ENCODE measurements at regions not wholly inside any gene's neighbourhood (a gene's known extent, or its start where the extent isn't known, plus 50 kb on each side); places are given as distances from the start of the nearest gene placed in this dataset.

- Histone ChIP-seq H3K27me3 (ENCODE audit: control insufficient read depth in 3 of 3, insufficient read depth in 3 of 3, low read length in 3 of 3) (peaks cover 0 to 15% (median 5%) of the 10 kb centered on the region in 3 donors), H3K9me3 (ENCODE audit: control insufficient read depth in 3 of 3, low read length in 3 of 3) (peaks cover 0 to 3% (median 0%) of the 10 kb centered on the region in 3 donors), H3K4me3 (ENCODE audit: low read length in 3 of 3) (no peak overlapping the region), H3K4me1 (ENCODE audit: control insufficient read depth in 3 of 3, insufficient read depth in 3 of 3, low read length in 3 of 3) (no peaks in the 10 kb centered on the region), H3K27ac (ENCODE audit: low read depth, low read length) (no peak overlapping the region), H3K9ac (ENCODE audit: low read depth in 1 of 3, low read length in 3 of 3) (no peak overlapping the region), H3K36me3 (ENCODE audit: control insufficient read depth in 3 of 3, insufficient read depth in 3 of 3, low read length in 3 of 3) (no peaks in the 10 kb centered on the region)
These were observed 188.6 kb upstream of the SH3BP4 start for GRCh38 chr2:234763002-234763873.

GRCh38 chr2:234761910-234762309 is 189.9 kb upstream of the SH3BP4 start:
- Histone ChIP-seq H3K27ac (ENCODE audit: low read depth, low read length) (no peak overlapping the region), H3K4me3 (ENCODE audit: low read length in 3 of 3) (no peak overlapping the region), H3K9ac (ENCODE audit: low read depth in 1 of 3, low read length in 3 of 3) (no peak overlapping the region), H3K9me3 (ENCODE audit: control insufficient read depth in 3 of 3, low read length in 3 of 3) (peaks cover 0 to 3% (median 0%) of the 10 kb centered on the region in 3 donors), H3K27me3 (ENCODE audit: control insufficient read depth in 3 of 3, insufficient read depth in 3 of 3, low read length in 3 of 3) (peaks cover 0 to 16% (median 3%) of the 10 kb centered on the region in 3 donors), H3K36me3 (ENCODE audit: control insufficient read depth in 3 of 3, insufficient read depth in 3 of 3, low read length in 3 of 3) (no peaks in the 10 kb centered on the region), H3K4me1 (ENCODE audit: control insufficient read depth in 3 of 3, insufficient read depth in 3 of 3, low read length in 3 of 3) (no peaks in the 10 kb centered on the region)

GRCh38 chr2:234754126-234754525 is 197.7 kb upstream of the SH3BP4 start:
- no peaks in the 10 kb centered on the region for H3K36me3 ChIP-seq (ENCODE audit: control insufficient read depth in 3 of 3, insufficient read depth in 3 of 3, low read length in 3 of 3)
- H3K27ac ChIP-seq (ENCODE audit: low read depth, low read length), result no peak overlapping the region
- H3K27me3 ChIP-seq (ENCODE audit: control insufficient read depth in 3 of 3, insufficient read depth in 3 of 3, low read length in 3 of 3), result peaks cover 0 to 4% (median 0%) of the 10 kb centered on the region in 3 donors
- H3K9ac ChIP-seq (ENCODE audit: low read depth in 1 of 3, low read length in 3 of 3), result no peak overlapping the region
- no peaks in the 10 kb centered on the region for H3K4me1 ChIP-seq (ENCODE audit: control insufficient read depth in 3 of 3, insufficient read depth in 3 of 3, low read length in 3 of 3)
- no peaks in the 10 kb centered on the region for H3K9me3 ChIP-seq (ENCODE audit: control insufficient read depth in 3 of 3, low read length in 3 of 3)
- H3K4me3 ChIP-seq (ENCODE audit: low read length in 3 of 3), result no peak overlapping the region

GRCh38 chr2:234753701-234754100 is 198.1 kb upstream of the SH3BP4 start:
- H3K9me3 ChIP-seq (ENCODE audit: control insufficient read depth in 3 of 3, low read length in 3 of 3), result no peaks in the 10 kb centered on the region
- no peaks in the 10 kb centered on the region for H3K36me3 ChIP-seq (ENCODE audit: control insufficient read depth in 3 of 3, insufficient read depth in 3 of 3, low read length in 3 of 3)
- H3K4me3 ChIP-seq (ENCODE audit: low read length in 3 of 3), result no peak overlapping the region
- H3K4me1 ChIP-seq (ENCODE audit: control insufficient read depth in 3 of 3, insufficient read depth in 3 of 3, low read length in 3 of 3), result no peaks in the 10 kb centered on the region
- no peak overlapping the region for H3K9ac ChIP-seq (ENCODE audit: low read depth in 1 of 3, low read length in 3 of 3)
- H3K27me3 ChIP-seq (ENCODE audit: control insufficient read depth in 3 of 3, insufficient read depth in 3 of 3, low read length in 3 of 3), result peaks cover 0 to 4% (median 0%) of the 10 kb centered on the region in 3 donors
- H3K27ac ChIP-seq (ENCODE audit: low read depth, low read length), result no peak overlapping the region

- H3K9ac ChIP-seq (ENCODE audit: low read depth in 1 of 3, low read length in 3 of 3), result no peak overlapping the region
- no peaks in the 10 kb centered on the region for H3K36me3 ChIP-seq (ENCODE audit: control insufficient read depth in 3 of 3, insufficient read depth in 3 of 3, low read length in 3 of 3)
- H3K27me3 ChIP-seq (ENCODE audit: control insufficient read depth in 3 of 3, insufficient read depth in 3 of 3, low read length in 3 of 3), result peaks cover 0 to 2% (median 0%) of the 10 kb centered on the region in 3 donors
- no peaks in the 10 kb centered on the region for H3K9me3 ChIP-seq (ENCODE audit: control insufficient read depth in 3 of 3, low read length in 3 of 3)
- no peak overlapping the region for H3K4me3 ChIP-seq (ENCODE audit: low read length in 3 of 3)
- no peak overlapping the region for H3K27ac ChIP-seq (ENCODE audit: low read depth, low read length)
- H3K4me1 ChIP-seq (ENCODE audit: control insufficient read depth in 3 of 3, insufficient read depth in 3 of 3, low read length in 3 of 3), result no peaks in the 10 kb centered on the region
These were observed 198.9 kb upstream of the SH3BP4 start for GRCh38 chr2:234752966-234753365.

GRCh38 chr2:234751275-234751973 is 200.4 kb upstream of the SH3BP4 start:
- Histone ChIP-seq H3K4me3 (ENCODE audit: low read length in 3 of 3) (no peak overlapping the region), H3K27ac (ENCODE audit: low read depth, low read length) (no peak overlapping the region), H3K9me3 (ENCODE audit: control insufficient read depth in 3 of 3, low read length in 3 of 3) (no peaks in the 10 kb centered on the region), H3K27me3 (ENCODE audit: control insufficient read depth in 3 of 3, insufficient read depth in 3 of 3, low read length in 3 of 3) (peaks cover 0 to 2% (median 0%) of the 10 kb centered on the region in 3 donors), H3K9ac (ENCODE audit: low read depth in 1 of 3, low read length in 3 of 3) (no peak overlapping the region), H3K4me1 (ENCODE audit: control insufficient read depth in 3 of 3, insufficient read depth in 3 of 3, low read length in 3 of 3) (no peaks in the 10 kb centered on the region), H3K36me3 (ENCODE audit: control insufficient read depth in 3 of 3, insufficient read depth in 3 of 3, low read length in 3 of 3) (no peaks in the 10 kb centered on the region)

- no peak overlapping the region for H3K4me3 ChIP-seq (ENCODE audit: low read length in 3 of 3)
- no peaks in the 10 kb centered on the region for H3K36me3 ChIP-seq (ENCODE audit: control insufficient read depth in 3 of 3, insufficient read depth in 3 of 3, low read length in 3 of 3)
- H3K9ac ChIP-seq (ENCODE audit: low read depth in 1 of 3, low read length in 3 of 3), result no peak overlapping the region
- H3K27ac ChIP-seq (ENCODE audit: low read depth, low read length), result no peak overlapping the region
- no peaks in the 10 kb centered on the region for H3K4me1 ChIP-seq (ENCODE audit: control insufficient read depth in 3 of 3, insufficient read depth in 3 of 3, low read length in 3 of 3)
- H3K27me3 ChIP-seq (ENCODE audit: control insufficient read depth in 3 of 3, insufficient read depth in 3 of 3, low read length in 3 of 3), result no peaks in the 10 kb centered on the region
- no peaks in the 10 kb centered on the region for H3K9me3 ChIP-seq (ENCODE audit: control insufficient read depth in 3 of 3, low read length in 3 of 3)
These were observed 203.8 kb upstream of the SH3BP4 start for GRCh38 chr2:234747833-234748559.

GRCh38 chr2:234747032-234747431 is 204.8 kb upstream of the SH3BP4 start:
- Histone ChIP-seq H3K27me3 (ENCODE audit: control insufficient read depth in 3 of 3, insufficient read depth in 3 of 3, low read length in 3 of 3) (no peaks in the 10 kb centered on the region), H3K9me3 (ENCODE audit: control insufficient read depth in 3 of 3, low read length in 3 of 3) (no peaks in the 10 kb centered on the region), H3K9ac (ENCODE audit: low read depth in 1 of 3, low read length in 3 of 3) (no peak overlapping the region), H3K36me3 (ENCODE audit: control insufficient read depth in 3 of 3, insufficient read depth in 3 of 3, low read length in 3 of 3) (no peaks in the 10 kb centered on the region), H3K4me1 (ENCODE audit: control insufficient read depth in 3 of 3, insufficient read depth in 3 of 3, low read length in 3 of 3) (no peaks in the 10 kb centered on the region), H3K27ac (ENCODE audit: low read depth, low read length) (no peak overlapping the region), H3K4me3 (ENCODE audit: low read length in 3 of 3) (no peak overlapping the region)

GRCh38 chr2:234745347-234745746 is 206.5 kb upstream of the SH3BP4 start:
- Histone ChIP-seq H3K4me1 (ENCODE audit: control insufficient read depth in 3 of 3, insufficient read depth in 3 of 3, low read length in 3 of 3) (no peaks in the 10 kb centered on the region), H3K9ac (ENCODE audit: low read depth in 1 of 3, low read length in 3 of 3) (no peak overlapping the region), H3K27me3 (ENCODE audit: control insufficient read depth in 3 of 3, insufficient read depth in 3 of 3, low read length in 3 of 3) (no peaks in the 10 kb centered on the region), H3K27ac (ENCODE audit: low read depth, low read length) (no peak overlapping the region), H3K9me3 (ENCODE audit: control insufficient read depth in 3 of 3, low read length in 3 of 3) (no peaks in the 10 kb centered on the region), H3K36me3 (ENCODE audit: control insufficient read depth in 3 of 3, insufficient read depth in 3 of 3, low read length in 3 of 3) (no peaks in the 10 kb centered on the region), H3K4me3 (ENCODE audit: low read length in 3 of 3) (no peak overlapping the region)

Measured in skeletal muscle tissue (tissue), 3 donors.